CD4-positive, alpha-beta T cell treated with Interleukin-1 beta for 1 hour (primary cell): ENCODE measurements at regions not wholly inside any gene's neighbourhood (a gene's known extent, or its start where the extent isn't known, plus 50 kb on each side); places are given as distances from the start of the nearest gene placed in this dataset.

Experiments
- DNase-seq, 2 donors: peaks; one replicate each; pipeline ENCODE4 v3.0.0-alpha.2; 2020 to 2022

GRCh38 chr9:1337169-1337568, 287.0 kb downstream of the DMRT2 start:
- DNase-seq, result no peak

GRCh38 chr9:1340390-1340789, 290.2 kb downstream of the DMRT2 start:
- no peak for DNase-seq

- DNase-seq, result no peak
Measured at GRCh38 chr9:1353291-1353690, 303.1 kb downstream of the DMRT2 start.

GRCh38 chr9:1354086-1354485, 303.9 kb downstream of the DMRT2 start:
- DNase-seq, result no peak

- no peak for DNase-seq
Measured at GRCh38 chr9:1354606-1355005, 304.4 kb downstream of the DMRT2 start.

- no peak for DNase-seq
Measured at GRCh38 chr9:1355656-1356055, 305.5 kb downstream of the DMRT2 start.

GRCh38 chr9:1362845-1363244, 312.7 kb downstream of the DMRT2 start:
- no peak for DNase-seq

GRCh38 chr9:1366276-1366675, 316.1 kb downstream of the DMRT2 start:
- peak in 1 of 2 donors; percentile 22 for DNase-seq

GRCh38 chr9:1369297-1369696, 319.1 kb downstream of the DMRT2 start:
- DNase-seq, result no peak

GRCh38 chr9:1373445-1373844, 323.3 kb downstream of the DMRT2 start:
- no peak for DNase-seq

- DNase-seq, result no peak
Measured at GRCh38 chr9:1383899-1384455, 333.8 kb downstream of the DMRT2 start.

- DNase-seq, result no peak
Measured at GRCh38 chr9:1384816-1385215, 334.7 kb downstream of the DMRT2 start.

- DNase-seq, result no peak
Measured at GRCh38 chr9:1386420-1386819, 336.3 kb downstream of the DMRT2 start.

GRCh38 chr9:1388216-1388615, 338.1 kb downstream of the DMRT2 start:
- DNase-seq, result no peak

GRCh38 chr9:1400983-1401382, 350.8 kb downstream of the DMRT2 start:
- DNase-seq, result no peak

GRCh38 chr9:1404940-1405339, 354.8 kb downstream of the DMRT2 start:
- DNase-seq, result no peak

GRCh38 chr9:1411826-1412225, 361.7 kb downstream of the DMRT2 start:
- no peak for DNase-seq

- DNase-seq, result no peak
Measured at GRCh38 chr9:1414711-1415131, 364.6 kb downstream of the DMRT2 start.

GRCh38 chr9:1415146-1415545, 365.0 kb downstream of the DMRT2 start:
- no peak for DNase-seq

- no peak for DNase-seq
Measured at GRCh38 chr9:1416261-1416660, 366.1 kb downstream of the DMRT2 start.

- DNase-seq, result no peak
Measured at GRCh38 chr9:1421436-1421835, 371.3 kb downstream of the DMRT2 start.

GRCh38 chr9:1427875-1428274, 377.7 kb downstream of the DMRT2 start:
- DNase-seq, result no peak

GRCh38 chr9:1429297-1429696, 379.1 kb downstream of the DMRT2 start:
- no peak for DNase-seq

GRCh38 chr9:1431461-1431860, 381.3 kb downstream of the DMRT2 start:
- DNase-seq, result no peak

- DNase-seq, result no peak
Measured at GRCh38 chr9:1434052-1434767, 384.1 kb downstream of the DMRT2 start.
